Osteoblast (primary cell): ENCODE measurements at regions not wholly inside any gene's neighbourhood (a gene's known extent, or its start where the extent isn't known, plus 50 kb on each side); places are given as distances from the start of the nearest gene placed in this dataset.

Experiments
- DNase-seq: peaks from one replicate; pipeline ENCODE4 v3.0.0; 2011; ENCODE audit warnings: low spot score, mixed read lengths; ENCODE audit not compliant: insufficient read length; ENCODE audit errors: missing footprints
- H2AFZ ChIP-seq: 2 replicates; pipeline ENCODE4 v1.6.0; 2011; ENCODE audit warnings: mild to moderate bottlenecking, low read length
- H3K27ac ChIP-seq: 2 replicates; pipeline ENCODE4 v1.5.1; 2011; ENCODE audit warnings: mild to moderate bottlenecking, low read depth, low read length, moderate library complexity
- H3K27me3 ChIP-seq: 2 replicates; pipeline ENCODE4 v1.6.0; 2012; ENCODE audit warnings: mild to moderate bottlenecking, control low read depth, inconsistent platforms, low read length, moderate library complexity; ENCODE audit not compliant: insufficient read depth
- H3K36me3 ChIP-seq: 2 replicates; pipeline ENCODE4 v1.5.1; 2011; ENCODE audit warnings: mild to moderate bottlenecking, low read length, control low read depth, moderate library complexity; ENCODE audit not compliant: insufficient read depth
- H3K4me1 ChIP-seq: 2 replicates; pipeline ENCODE4 v1.5.1; 2011; ENCODE audit warnings: mild to moderate bottlenecking, low read length, control low read depth, moderate library complexity; ENCODE audit not compliant: insufficient read depth
- H3K4me2 ChIP-seq: 2 replicates; pipeline ENCODE4 v1.6.0; 2011; ENCODE audit warnings: mild to moderate bottlenecking, low read length; ENCODE audit not compliant: insufficient read depth
- H3K4me3 ChIP-seq: fragments of 200-600 bp; sonication (generic); 3 replicates; pipeline ENCODE4 v1.5.1; 2012; ENCODE audit warnings: mild to moderate bottlenecking, low read length, inconsistent platforms; ENCODE audit not compliant: insufficient read depth
- H3K79me2 ChIP-seq: 2 replicates; pipeline ENCODE4 v1.6.0; 2012; ENCODE audit warnings: mild to moderate bottlenecking, low read length, control low read depth, inconsistent platforms; ENCODE audit not compliant: insufficient read depth
- H3K9me3 ChIP-seq: 2 replicates; pipeline ENCODE4 v1.5.1; 2011; ENCODE audit warnings: low read depth, low read length, control low read depth
- H4K20me1 ChIP-seq: 2 replicates; pipeline ENCODE4 v1.6.0; 2012; ENCODE audit warnings: mild to moderate bottlenecking, low read length, control low read depth; ENCODE audit not compliant: insufficient read depth
- TF ChIP-seq, protein P1 (sequence below): IDR thresholded peaks from 2 replicates; pipeline ENCODE4 v1.5.1; 2011; ENCODE audit warnings: mild to moderate bottlenecking, low read depth, low read length, moderate library complexity; ENCODE audit errors: extremely low read depth

GRCh38 chr10:110445871-110446270, 51.8 kb upstream of the DUSP5 start:
- DNase-seq = no peak
- Histone ChIP-seq H3K27me3 (no peaks in the 10 kb centered on the region), H3K4me2 (no peak overlapping the region), H2AFZ (no peak overlapping the region), H3K4me3 (no peak overlapping the region), H3K4me1 (peaks cover 16% of the 10 kb centered on the region), H3K79me2 (no peaks in the 10 kb centered on the region), H3K36me3 (no peaks in the 10 kb centered on the region), H4K20me1 (no peaks in the 10 kb centered on the region), H3K27ac (no peak overlapping the region), H3K9me3 (no peaks in the 10 kb centered on the region)
- TF ChIP-seq, protein P1, sequence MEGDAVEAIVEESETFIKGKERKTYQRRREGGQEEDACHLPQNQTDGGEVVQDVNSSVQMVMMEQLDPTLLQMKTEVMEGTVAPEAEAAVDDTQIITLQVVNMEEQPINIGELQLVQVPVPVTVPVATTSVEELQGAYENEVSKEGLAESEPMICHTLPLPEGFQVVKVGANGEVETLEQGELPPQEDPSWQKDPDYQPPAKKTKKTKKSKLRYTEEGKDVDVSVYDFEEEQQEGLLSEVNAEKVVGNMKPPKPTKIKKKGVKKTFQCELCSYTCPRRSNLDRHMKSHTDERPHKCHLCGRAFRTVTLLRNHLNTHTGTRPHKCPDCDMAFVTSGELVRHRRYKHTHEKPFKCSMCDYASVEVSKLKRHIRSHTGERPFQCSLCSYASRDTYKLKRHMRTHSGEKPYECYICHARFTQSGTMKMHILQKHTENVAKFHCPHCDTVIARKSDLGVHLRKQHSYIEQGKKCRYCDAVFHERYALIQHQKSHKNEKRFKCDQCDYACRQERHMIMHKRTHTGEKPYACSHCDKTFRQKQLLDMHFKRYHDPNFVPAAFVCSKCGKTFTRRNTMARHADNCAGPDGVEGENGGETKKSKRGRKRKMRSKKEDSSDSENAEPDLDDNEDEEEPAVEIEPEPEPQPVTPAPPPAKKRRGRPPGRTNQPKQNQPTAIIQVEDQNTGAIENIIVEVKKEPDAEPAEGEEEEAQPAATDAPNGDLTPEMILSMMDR = no peak

- Histone ChIP-seq H3K9me3 (no peaks in the 10 kb centered on the region), H4K20me1 (no peaks in the 10 kb centered on the region), H3K79me2 (no peaks in the 10 kb centered on the region), H3K4me1 (peaks cover 16% of the 10 kb centered on the region), H2AFZ (no peak overlapping the region), H3K27ac (no peak overlapping the region), H3K4me2 (no peak overlapping the region), H3K36me3 (no peaks in the 10 kb centered on the region), H3K27me3 (no peaks in the 10 kb centered on the region), H3K4me3 (no peak overlapping the region)
- TF ChIP-seq, protein P1 = no peak
- no peak for DNase-seq
Observed at GRCh38 chr10:110446277-110446676, 51.4 kb upstream of the DUSP5 start.

DNA sequence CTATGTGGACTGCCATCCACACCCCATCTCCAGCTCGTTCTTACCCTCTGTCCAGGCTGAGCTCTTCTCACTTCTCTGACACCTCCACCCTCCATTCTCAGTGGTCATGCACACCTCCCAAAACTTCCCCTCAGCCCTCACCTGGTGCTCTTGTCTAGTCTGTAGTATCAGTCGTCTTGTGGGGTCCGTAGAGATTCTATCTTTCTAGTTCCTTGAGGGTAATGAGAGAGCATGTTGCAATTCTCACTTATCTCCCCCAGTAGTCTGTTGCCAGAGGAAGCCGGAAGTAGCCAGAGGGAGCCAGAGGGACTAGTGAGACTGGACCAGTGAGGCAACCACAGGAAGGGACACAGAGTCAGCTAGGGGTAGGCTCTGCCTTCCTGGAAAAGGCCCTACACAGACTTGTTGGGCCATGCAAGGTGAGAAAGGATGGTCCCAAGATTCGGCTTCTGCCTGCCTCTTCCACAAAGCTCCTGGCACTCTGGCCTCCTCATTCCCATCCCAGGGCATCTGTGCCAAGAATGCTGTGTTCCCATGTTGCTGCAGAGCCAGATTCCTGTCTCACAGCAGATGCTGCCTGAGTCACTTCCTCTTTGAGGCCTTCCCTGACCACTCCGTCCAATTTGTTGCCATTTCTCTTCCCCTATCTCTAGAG, 50.6 kb upstream of the DUSP5 start:
- peak; percentile 95 for DNase-seq
- Histone ChIP-seq H3K9me3 (no peaks in the 10 kb centered on the region), H3K27ac (peak overlapping the region; percentile 88), H3K4me1 (peaks cover 16% of the 10 kb centered on the region), H3K79me2 (no peaks in the 10 kb centered on the region), H3K4me2 (peak overlapping the region; percentile 33), H3K4me3 (no peak overlapping the region), H2AFZ (peak overlapping the region; percentile 80), H4K20me1 (no peaks in the 10 kb centered on the region), H3K36me3 (no peaks in the 10 kb centered on the region), H3K27me3 (no peaks in the 10 kb centered on the region)
- TF ChIP-seq, protein P1 = peak; percentile 29

GRCh38 chr10:110447886-110448285, 49.8 kb upstream of the DUSP5 start:
- TF ChIP-seq, protein P1 = no peak
- Histone ChIP-seq H3K4me1 (peaks cover 16% of the 10 kb centered on the region), H3K36me3 (no peaks in the 10 kb centered on the region), H4K20me1 (no peaks in the 10 kb centered on the region), H3K27me3 (no peaks in the 10 kb centered on the region), H3K4me3 (no peak overlapping the region), H3K4me2 (peak overlapping the region; percentile 33), H3K9me3 (no peaks in the 10 kb centered on the region), H2AFZ (no peak overlapping the region), H3K79me2 (no peaks in the 10 kb centered on the region), H3K27ac (peak overlapping the region; percentile 88)
- no peak for DNase-seq
